CD1c-positive myeloid dendritic cell (primary cell): ENCODE measurements at regions not wholly inside any gene's neighbourhood (a gene's known extent, or its start where the extent isn't known, plus 50 kb on each side); places are given as distances from the start of the nearest gene placed in this dataset.
"Not testable (repeated sequence)": the region's sequence is repeated elsewhere in the genome, so short reads cannot be mapped to it uniquely, and the experiment has no call there.

ENCODE experiments used
- DNase-seq: peaks from one replicate; pipeline ENCODE4 v3.0.0-alpha.2; 2016; ENCODE audit errors: extremely low spot score

DNA sequence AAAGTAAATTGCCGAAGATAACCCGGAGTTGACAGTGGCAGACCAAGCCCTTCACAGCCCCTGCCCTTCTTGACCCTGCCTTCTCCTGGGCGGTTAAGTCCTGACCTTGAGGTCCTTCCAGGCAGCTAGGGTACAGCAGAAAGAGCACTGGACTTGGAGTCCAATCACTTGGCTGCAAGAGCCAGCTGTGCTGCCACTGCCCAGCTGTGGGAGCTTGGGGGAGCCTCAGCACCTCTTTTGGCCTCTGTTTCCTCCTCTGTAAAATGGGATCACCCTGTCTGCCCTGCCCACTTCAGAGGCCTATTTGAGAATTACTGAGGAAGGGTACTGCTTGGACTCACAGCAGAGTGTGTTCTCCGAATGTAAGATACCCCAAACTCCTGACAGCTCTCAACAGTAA is 66.2 kb upstream of the SMAD6 start:
- DNase-seq = no peak

DNA sequence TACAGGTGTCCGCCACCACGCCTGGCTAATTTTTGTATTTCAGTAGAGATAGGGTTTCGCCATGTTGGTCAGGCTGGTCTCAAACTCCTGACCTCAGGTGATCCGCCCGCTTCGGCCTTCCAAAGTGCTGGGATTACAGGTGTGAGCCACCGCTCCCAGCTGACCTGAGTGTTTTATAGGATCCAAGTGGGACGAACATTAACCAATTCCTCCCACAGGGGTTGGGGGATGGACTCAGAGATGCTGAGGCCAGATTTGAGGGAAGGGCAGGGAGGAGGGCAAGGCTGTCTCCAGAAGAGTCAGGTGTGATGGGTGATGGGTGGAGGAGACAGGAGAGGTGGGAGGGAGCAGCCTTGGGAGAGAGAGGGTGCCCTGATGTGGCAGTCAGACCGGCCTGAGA is 65.0 kb upstream of the SMAD6 start:
- not testable (repeated sequence) for DNase-seq

DNA sequence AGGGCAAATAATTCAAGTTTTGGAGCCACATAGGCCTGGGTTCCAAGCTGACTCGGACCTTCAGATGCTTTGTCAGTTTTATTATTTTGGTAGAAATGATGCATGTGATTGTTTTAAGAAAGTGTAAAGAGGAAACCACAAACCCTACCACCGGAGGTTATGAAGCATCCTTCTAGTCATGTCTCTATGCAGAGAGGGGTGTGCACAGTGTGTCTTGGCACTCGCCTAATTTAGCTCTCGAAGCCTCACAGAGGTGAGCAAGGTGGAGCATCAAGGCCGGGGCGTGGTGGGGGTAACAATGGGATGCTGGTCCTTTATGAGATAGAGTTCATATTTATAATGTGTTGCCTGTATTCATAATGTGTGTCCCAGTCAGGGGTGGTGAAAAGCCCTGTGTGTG is 63.7 kb upstream of the SMAD6 start:
- DNase-seq = no peak

DNA sequence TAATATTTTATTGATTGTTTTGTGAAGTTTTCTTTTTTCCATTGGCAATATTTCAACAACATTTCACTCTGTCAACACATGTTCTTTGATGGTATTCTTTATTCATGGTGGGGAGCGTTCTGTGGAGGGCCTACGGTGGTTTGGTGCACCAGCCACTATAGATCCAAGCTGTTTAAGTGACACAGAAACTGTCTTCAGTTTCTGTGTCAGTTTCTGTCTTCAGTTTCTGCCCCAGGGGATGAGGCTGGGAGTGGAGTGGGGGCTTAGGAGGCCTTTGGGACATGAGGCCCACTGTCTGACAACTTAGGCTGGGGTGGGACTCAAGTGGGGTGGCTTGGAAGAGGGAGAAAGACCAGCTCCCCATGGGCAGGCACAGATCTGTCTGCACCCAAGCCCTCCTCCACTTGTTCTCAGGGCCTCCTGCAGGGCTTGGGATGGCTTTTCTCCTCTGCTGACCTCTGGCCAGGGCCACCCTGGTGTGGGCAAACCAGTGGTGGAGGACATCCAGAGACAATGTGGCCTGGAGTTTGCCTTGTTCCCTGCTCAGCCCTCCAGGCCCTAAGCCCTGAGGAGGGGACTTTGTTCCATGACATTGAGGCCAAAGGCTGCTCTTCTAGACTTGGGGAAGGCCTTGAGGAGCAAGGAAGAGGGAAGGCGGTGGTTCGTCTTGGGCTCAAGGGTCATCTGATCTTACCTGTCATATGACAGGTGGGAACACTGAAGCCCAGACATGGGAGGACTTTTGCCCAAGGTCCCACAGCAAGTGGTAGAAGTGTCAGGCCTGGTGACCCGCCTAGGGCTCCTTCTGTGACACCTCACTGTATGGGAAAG is 60.3 kb upstream of the SMAD6 start:
- DNase-seq = no peak

DNA sequence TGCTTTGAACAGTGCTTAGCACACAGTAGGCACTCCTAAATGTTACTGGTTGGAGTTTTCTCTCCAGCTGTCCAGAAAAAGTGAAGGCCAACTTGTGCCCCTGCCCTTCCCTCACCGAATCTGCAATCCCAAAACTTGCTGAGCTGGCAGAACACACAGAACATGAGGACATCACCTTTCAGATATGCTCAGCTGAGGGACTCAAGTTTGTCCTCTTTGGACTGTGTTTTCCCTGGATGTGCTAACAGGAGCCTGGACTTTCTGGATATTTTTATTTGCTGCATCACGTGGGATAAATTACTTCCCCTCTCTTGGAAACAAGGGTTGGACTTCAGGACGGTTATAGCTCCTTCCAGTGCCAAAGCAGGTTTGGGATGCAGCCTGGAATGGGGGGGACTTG is 59.5 kb upstream of the SMAD6 start:
- DNase-seq = no peak

DNA sequence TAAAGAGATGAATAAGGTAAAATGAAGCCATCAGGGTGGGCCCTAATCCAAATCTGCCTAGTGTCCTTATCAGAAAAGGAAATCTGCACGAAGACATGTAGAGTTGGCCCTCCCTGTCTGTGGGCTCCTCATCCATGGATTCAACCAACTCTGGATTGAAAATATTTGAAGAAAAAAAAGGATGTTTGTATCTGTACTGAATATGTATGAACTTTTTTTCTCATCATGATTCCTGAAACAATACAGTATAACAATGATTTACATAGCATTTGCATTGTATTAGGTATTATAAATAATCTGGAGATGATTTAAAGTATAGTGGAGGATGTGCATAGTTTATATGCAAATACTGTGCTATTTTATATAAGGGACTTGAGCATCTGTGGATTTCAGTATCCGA is 59.0 kb upstream of the SMAD6 start:
- no peak for DNase-seq

DNA sequence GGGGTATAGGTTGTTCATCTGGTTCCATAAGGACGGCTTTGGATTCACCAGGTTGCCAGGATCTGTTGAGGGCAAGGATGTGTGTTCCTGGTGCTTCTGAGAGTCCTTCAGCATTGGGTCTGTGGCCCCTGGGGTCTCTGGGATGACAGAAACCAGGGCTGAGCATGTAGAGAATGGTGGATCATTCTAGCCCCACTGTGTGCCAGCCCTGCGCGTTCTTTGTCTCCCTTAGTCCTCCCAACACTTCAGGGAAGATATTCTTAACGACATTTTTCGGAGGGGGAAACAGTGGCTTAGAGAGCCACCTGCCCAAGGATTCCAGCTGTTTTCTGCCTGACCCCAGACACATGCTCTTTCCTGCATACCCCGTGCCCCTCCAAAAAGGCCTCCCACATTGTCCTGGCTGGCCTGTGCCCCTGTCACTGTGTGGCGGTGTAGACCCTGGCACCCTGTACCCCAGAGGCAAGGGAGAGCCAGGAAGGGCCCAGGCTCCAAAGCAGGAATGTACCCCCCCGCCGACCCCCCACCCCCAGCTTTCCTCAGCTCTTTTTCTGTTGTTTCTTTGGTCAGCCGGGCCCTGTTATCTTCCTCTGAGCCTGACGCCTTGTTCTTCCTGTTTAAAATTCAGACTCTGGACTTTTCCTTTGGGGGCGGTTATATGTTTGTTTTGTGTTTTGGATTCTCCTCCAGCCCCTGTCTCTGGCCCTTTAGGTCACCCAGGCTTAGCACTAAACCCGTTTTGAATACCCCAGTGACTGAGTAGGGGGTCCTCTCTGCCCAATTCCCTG is 57.8 kb upstream of the SMAD6 start:
- no peak for DNase-seq

DNA sequence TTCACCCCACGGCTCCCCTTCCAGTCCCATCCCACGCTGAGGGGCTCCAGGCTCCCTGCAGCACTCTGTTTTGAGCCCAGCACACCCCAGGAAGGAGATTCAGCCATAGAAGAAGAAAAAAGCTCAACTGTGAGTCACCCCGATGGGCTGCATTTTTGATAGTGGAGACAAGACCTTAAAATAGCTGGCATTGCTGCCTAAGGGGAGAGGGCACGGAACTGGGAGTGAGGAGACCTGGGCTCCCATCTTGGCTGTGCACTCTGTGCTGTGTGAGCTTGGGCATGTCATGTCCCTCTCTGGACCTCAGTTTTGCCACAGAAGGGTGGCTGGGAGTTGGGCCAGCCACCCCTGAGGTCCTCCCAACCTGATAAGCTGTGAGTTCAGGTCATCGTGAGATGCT is 57.2 kb upstream of the SMAD6 start:
- no peak for DNase-seq

DNA sequence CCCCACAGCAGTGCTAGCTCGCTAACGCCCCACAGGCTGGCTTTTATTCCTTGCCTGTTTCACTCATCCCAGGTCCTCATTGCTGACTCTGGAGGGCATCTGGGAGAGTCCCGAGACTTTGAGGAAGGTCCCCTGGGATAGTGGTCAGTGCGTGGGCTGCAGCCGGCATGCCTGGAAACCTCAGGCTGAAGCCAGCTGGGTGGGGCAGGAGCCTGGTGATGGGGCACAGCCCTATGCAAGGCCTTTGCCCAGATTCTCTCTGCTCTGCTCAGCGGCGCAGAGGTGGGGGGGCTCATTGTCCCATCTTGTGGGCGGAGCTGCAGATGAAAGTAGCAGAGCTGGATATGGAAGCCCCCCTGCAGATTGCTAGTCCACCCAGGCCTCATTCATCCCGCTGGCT is 55.7 kb upstream of the SMAD6 start:
- no peak for DNase-seq

DNA sequence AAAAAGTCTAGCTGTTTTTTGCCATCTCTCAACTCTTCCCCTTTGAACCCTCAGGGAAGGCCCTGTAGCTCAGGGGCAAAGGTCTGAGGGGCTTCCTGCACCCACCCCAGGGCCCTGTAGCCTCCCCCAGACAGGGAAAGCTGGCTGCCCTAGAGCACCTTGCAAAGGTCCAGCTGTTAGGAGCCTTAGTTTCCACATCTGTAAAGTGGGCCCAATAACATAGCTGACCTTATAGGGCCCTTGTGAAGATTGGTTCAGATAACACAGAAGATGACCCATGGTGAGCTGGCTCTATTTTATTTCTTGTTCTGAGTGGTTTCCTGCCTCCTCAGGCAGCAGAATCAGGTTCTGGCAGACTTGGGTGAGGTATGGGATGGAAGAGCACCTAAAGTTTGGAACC is 55.2 kb upstream of the SMAD6 start:
- no peak for DNase-seq

DNA sequence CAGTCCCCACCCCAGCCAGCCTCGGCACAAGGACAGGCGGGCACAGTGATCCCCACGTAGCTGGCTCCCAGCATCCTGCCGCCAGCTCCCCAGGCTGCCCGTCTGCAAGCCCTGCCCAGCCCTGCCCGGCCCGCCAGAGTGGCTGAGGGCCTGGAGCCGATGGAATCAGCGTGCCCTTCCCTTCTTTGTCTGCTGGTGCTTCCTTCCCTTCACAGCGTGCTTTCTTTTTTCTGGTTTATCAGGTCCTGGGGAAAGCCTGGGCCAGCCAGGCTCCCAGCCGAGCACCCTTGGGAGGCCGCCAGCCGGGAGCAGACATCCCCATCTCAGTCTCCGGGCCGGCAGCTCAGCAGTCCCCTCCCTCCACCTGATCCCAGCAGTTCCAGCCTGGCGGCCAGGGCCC is 54.7 kb upstream of the SMAD6 start:
- DNase-seq = no peak

DNA sequence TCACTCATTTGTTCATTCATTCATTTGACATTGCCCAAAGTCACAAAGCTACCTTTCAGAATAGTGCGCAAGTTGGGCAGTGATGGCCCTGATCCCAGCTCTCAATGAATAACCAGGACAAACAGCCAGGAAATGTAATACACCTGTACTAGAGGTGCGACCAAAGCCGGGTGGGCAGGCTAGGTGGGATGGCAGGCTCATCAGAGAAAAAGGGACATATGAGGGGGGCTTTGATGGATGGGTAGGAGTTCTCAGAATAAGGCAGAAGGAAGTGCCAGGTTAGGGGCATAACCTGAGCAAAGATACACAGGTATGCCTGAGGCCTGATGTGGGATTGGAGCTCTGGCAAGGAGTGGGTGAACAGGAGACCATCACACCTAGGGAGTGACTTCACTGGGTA is 53.4 kb upstream of the SMAD6 start:
- no peak for DNase-seq

DNA sequence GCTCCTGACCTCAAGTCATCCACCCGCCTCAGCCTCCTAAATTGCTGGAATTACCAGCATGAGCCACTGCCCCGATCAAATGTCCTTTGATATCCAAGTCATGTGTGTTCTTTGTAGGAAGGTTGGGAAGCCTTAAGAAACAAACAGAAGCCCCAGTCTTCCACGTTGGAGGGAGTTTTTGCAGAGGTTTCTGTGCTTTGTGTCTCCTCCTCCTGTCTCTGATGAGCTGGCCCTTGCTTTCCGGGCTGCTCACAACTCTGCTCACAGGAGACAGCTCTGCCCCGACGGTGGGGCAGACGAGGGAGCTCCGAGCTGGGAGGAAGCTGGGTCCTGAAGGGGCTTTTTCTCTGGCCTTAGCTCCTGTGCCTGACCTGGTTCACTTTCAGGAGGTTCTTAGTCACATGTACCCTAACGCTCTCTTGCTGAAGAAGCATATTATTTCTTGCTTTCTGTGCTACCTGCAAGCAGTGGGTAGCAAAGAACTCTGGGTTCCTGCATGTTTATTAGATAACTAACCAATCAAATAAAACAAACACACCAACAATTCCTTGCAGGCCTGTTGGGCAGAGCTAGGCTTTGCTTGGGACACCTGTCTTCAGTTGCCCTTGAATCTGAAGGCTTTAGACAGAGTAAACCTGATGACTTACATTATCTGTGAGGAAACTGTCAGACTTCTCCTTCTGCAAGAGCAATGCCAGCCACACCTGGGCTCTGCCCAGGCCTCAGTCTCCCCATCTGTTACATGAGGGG is 52.6 kb upstream of the SMAD6 start:
- DNase-seq = no peak

DNA sequence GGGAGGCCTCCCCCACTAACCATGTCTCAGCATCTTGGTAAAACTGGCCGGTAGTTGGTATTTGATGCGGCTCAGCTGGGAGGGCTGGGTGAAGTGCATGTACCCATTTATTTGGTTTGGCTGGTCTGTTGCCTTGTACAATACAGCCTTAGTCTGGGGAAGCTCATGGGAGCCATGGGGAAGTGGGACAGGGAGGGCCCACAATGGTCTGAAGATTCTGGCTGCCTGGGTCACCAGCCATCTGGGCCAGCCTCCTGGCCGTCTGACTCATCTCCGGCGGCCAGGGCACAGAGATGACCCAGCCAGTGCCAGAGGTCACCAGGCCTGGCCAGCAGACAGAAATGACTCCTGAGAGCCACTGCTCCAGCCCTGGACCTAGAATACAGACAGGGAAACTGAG is 51.6 kb upstream of the SMAD6 start:
- DNase-seq = peak; percentile 85

DNA sequence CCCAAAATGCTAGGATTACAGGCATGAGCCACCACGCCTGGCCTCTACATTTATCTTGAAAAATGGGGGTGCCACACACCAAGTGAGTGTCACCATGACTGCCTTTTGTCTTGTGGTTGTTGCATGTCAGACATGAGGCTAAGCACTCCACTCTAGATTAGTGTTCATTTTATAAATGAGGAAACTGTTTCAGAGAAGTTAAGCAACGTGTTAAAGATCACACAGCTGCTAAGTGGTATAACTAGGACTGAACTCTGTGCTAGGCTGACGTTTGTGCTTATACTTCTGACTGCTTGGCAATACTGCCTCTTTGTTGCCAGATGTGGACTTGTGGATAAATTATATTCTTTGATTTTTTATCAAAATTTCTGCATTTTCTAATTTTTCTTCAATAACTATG is 50.8 kb upstream of the SMAD6 start:
- DNase-seq = peak; percentile 64

DNA sequence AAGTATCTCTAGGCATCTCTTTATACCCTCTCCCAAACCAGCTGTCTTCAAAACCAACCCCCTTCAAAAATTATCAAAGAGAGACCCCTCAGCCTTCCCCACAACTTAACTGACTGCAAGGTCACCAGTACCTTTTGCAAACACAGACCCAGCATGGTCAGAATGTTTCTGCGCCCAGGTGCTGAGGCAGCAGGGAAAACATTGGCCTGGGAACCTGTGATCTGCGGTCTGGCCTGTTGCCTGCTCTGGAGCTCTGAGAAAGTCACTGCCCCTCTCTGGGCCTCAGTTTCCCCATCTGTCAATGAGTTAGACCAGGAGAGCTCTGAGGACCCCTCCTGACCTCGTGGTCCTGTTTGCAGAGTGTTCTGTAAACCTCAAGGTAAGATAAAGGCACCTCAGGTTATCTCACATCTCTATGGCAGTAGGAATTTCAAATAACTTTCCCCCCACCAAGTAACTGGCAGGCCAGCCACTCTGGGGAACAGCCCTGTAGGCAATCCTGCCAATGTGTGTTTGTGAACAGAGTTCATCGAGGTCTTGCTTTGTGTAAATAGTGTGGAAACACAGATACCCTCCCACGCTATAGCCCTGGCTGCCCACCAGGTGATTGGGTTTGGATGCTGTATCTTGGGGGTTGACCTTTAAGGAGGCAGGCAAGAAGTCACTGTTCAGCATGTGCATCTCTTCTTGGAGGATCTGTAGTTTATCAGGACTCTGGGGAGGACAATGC is 50.0 kb upstream of the SMAD6 start:
- no peak for DNase-seq
